NT2/D1 (cell line): ENCODE measurements at regions not wholly inside any gene's neighbourhood (a gene's known extent, or its start where the extent isn't known, plus 50 kb on each side); places are given as distances from the start of the nearest gene placed in this dataset.

Experiments used
- DNase-seq: peaks from one replicate; pipeline ENCODE4 v3.0.0-alpha.2; 2011; ENCODE audit warnings: low read depth, low spot score
- H3K27me3 ChIP-seq: 2 replicates; pipeline ENCODE4 v1.6.0; 2011; ENCODE audit warnings: mild to moderate bottlenecking; ENCODE audit not compliant: insufficient read length, insufficient read depth
- H3K36me3 ChIP-seq: 2 replicates; pipeline ENCODE4 v1.6.1; 2011; ENCODE audit warnings: mild to moderate bottlenecking, low read length, mixed read lengths; ENCODE audit not compliant: insufficient read depth, insufficient read length
- H3K4me1 ChIP-seq: 2 replicates; pipeline ENCODE4 v1.5.1; 2011; ENCODE audit not compliant: insufficient read depth, insufficient read length
- H3K4me3 ChIP-seq: 2 replicates; pipeline ENCODE4 v1.5.1; 2011; ENCODE audit warnings: low read depth; ENCODE audit not compliant: insufficient read length
- H3K9ac ChIP-seq: 2 replicates; pipeline ENCODE4 v1.6.0; 2011; ENCODE audit warnings: low read depth; ENCODE audit not compliant: insufficient read length
- H3K9me3 ChIP-seq: 2 replicates; pipeline ENCODE4 v1.5.1; 2011; ENCODE audit warnings: mild to moderate bottlenecking, low read length; ENCODE audit not compliant: insufficient read depth
- SUZ12 ChIP-seq: IDR thresholded peaks from 2 replicates; pipeline ENCODE4 v1.6.1; 2011; ENCODE audit not compliant: insufficient read length, insufficient read depth; ENCODE audit errors: extremely low read depth
- YY1 ChIP-seq: IDR thresholded peaks from 2 replicates; pipeline ENCODE4 v1.6.1; 2011; ENCODE audit not compliant: insufficient read length, insufficient read depth
- ZNF274 ChIP-seq: IDR thresholded peaks from 2 replicates; pipeline ENCODE4 v1.6.1; 2011; ENCODE audit warnings: mild to moderate bottlenecking, low read depth, low read length

DNA sequence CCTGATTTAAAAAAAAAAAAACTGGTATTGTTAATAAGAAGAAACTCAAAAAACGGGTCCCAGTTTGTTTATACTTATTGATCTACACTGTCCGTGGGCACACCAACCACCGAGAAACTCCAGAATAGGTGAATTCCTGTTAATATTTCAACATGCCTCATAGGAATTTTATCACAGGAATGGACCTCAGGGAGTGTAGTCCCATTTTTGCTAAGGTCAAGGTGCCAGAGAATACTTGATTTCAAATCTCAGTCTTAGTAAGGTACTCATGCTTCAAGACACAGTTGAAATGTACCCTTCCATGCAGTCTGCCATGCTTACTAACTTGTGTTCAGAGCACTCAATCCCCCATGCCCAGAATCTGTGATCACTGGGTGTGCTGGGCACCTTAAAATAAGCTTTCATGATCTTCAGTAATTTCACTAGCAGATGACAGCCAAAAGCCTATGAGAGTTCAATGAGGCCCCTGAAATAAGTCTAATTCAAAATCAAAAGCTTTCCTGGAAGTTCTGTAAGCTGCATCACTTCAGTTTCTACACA, 385.7 kb downstream of the TNS3 start:
- TF ChIP-seq YY1 (no peak), ZNF274 (no peak), SUZ12 (no peak)
- no peaks in the 10 kb centered on the region for H3K4me1 ChIP-seq
- H3K9me3 ChIP-seq = no peaks in the 10 kb centered on the region
- no peak overlapping the region for H3K4me3 ChIP-seq
- H3K27me3 ChIP-seq = no peaks in the 10 kb centered on the region
- H3K36me3 ChIP-seq = no peaks in the 10 kb centered on the region
- H3K9ac ChIP-seq = no peak overlapping the region
- no peak for DNase-seq

DNA sequence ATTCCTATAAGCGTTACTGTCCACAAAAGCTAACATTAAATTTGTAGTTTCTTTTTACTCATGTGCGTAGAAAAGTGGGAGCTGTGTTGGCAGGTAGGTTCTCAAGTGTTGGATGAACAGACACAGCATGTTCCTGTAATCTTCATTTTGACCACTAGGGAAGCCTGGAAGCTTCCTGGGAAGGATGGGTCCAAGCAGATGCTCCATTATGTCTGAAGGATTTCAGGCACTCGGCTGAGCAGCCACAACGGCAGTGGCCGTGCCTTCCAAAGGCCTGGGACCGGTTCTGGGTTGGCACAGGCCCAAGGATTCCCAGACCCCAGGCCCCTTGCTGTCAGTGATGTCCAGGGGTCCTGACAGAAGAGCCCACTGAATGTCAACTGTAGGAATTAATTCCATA, 386.3 kb downstream of the TNS3 start:
- Histone ChIP-seq H3K9me3 (no peaks in the 10 kb centered on the region), H3K4me3 (no peak overlapping the region), H3K9ac (no peak overlapping the region), H3K36me3 (no peaks in the 10 kb centered on the region), H3K4me1 (no peaks in the 10 kb centered on the region), H3K27me3 (no peaks in the 10 kb centered on the region)
- peak; percentile 52 for DNase-seq
- no peak for TF ChIP-seq ZNF274
- no peak for TF ChIP-seq YY1
- no peak for TF ChIP-seq SUZ12

DNA sequence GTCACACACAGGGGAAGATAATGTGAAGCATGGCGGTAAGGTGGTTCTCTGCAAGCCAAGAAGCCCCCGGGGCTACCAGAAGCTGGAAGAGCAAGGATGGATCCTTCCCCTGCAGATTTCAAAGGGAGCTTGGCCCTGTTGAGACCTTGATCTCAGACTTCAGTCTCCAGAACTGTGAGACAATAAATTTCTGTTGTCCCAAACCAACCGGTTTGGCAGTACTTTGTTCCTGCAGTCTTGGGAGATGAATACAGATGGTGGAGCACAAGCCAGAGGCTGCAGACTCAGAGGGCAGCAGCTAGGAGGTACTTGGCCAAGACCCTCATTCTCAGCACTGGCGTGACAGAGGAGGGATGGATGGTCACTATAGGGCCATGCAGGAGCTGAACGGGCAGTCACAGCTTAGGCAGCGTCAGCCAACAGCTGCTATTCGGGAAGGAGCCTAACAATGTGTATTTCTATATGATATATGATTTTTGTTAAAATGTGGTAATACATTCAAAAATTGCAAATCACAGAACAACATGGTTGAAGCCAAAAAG, 387.3 kb downstream of the TNS3 start:
- H3K4me3 ChIP-seq = no peak overlapping the region
- H3K4me1 ChIP-seq = no peaks in the 10 kb centered on the region
- TF ChIP-seq YY1 = no peak
- no peaks in the 10 kb centered on the region for H3K9me3 ChIP-seq
- no peak overlapping the region for H3K9ac ChIP-seq
- H3K36me3 ChIP-seq = no peaks in the 10 kb centered on the region
- no peak for DNase-seq
- H3K27me3 ChIP-seq = no peaks in the 10 kb centered on the region

DNA sequence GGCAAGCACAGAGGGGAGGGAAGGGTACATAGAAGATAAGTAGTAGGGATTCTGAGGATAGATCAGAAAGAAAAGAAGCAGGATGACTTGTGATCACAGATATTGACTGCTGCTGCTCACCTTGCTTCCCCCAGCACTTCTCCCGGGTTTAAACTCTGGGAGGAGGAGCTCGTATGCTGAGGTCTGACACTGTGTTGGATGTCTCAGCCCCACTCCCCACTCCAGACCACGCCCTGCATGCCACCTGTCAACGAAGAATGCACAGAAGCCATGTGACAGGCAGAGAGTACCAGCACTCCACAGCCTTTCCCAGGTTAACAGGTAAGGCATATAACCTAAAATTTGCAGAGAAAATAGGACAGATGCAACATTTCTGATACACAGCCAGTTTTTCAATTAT, 388.9 kb downstream of the TNS3 start:
- Histone ChIP-seq H3K4me3 (no peak overlapping the region), H3K4me1 (no peaks in the 10 kb centered on the region), H3K9me3 (no peaks in the 10 kb centered on the region), H3K36me3 (no peaks in the 10 kb centered on the region), H3K9ac (no peak overlapping the region), H3K27me3 (no peaks in the 10 kb centered on the region)
- no peak for DNase-seq
- no peak for TF ChIP-seq ZNF274
- no peak for TF ChIP-seq SUZ12
- TF ChIP-seq YY1 = no peak

GRCh38 chr7:47191876-47192291, 390.0 kb downstream of the TNS3 start:
- TF ChIP-seq ZNF274 = no peak
- Histone ChIP-seq H3K9ac (no peak overlapping the region), H3K4me3 (no peak overlapping the region), H3K9me3 (no peaks in the 10 kb centered on the region), H3K4me1 (no peaks in the 10 kb centered on the region), H3K27me3 (no peaks in the 10 kb centered on the region), H3K36me3 (no peaks in the 10 kb centered on the region)
- DNase-seq = no peak

GRCh38 chr7:47191316-47191715, 390.6 kb downstream of the TNS3 start:
- Histone ChIP-seq H3K27me3 (no peaks in the 10 kb centered on the region), H3K4me1 (no peaks in the 10 kb centered on the region), H3K9ac (no peak overlapping the region), H3K36me3 (no peaks in the 10 kb centered on the region), H3K9me3 (no peaks in the 10 kb centered on the region), H3K4me3 (no peak overlapping the region)
- TF ChIP-seq YY1 (no peak), SUZ12 (no peak), ZNF274 (no peak)
- DNase-seq = no peak

DNA sequence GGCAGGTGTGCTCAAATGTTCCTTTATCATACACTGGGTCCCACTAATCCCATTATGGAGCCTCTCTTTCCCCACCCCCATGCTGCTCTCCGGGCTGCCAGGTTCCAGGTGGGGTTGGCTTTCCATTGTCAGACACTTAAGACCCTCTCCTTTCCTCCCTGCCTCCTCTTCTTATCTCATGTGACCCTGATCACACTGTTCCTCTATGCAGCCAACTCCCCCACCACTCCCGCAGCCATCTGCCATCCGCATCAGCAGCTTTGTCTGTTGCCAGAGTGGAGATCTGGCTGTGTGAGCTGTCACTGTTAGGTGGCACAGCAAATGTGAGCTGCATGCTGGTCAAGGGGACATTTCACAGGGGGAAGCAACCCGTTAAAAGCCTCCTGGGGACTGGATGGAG, 391.4 kb downstream of the TNS3 start:
- no peak for DNase-seq
- H3K9ac ChIP-seq = no peak overlapping the region
- no peaks in the 10 kb centered on the region for H3K36me3 ChIP-seq
- no peaks in the 10 kb centered on the region for H3K4me1 ChIP-seq
- TF ChIP-seq YY1 = no peak
- TF ChIP-seq SUZ12 = no peak
- TF ChIP-seq ZNF274 = no peak
- no peak overlapping the region for H3K4me3 ChIP-seq
- no peaks in the 10 kb centered on the region for H3K9me3 ChIP-seq
- no peaks in the 10 kb centered on the region for H3K27me3 ChIP-seq

GRCh38 chr7:47188653-47189315, 393.1 kb downstream of the TNS3 start:
- H3K36me3 ChIP-seq = no peaks in the 10 kb centered on the region
- H3K4me3 ChIP-seq = no peak overlapping the region
- H3K27me3 ChIP-seq = no peaks in the 10 kb centered on the region
- DNase-seq = no peak
- no peak for TF ChIP-seq SUZ12
- no peak for TF ChIP-seq ZNF274
- TF ChIP-seq YY1 = no peak
- no peaks in the 10 kb centered on the region for H3K9me3 ChIP-seq
- H3K9ac ChIP-seq = no peak overlapping the region
- H3K4me1 ChIP-seq = no peaks in the 10 kb centered on the region
